ENCODE measurements at regions not wholly inside any gene's neighbourhood (a gene's known extent, or its start where the extent isn't known, plus 50 kb on each side); places are given as distances from the start of the nearest gene placed in this dataset.

- TF ChIP-seq CHD7 (IDR thresholded peaks at IDR 0.05; ENCODE audit: insufficient replicate concordance, low read length) (no peak), ATF2 (IDR thresholded peaks at IDR 0.05; ENCODE audit: low read length) (no peak), E2F6 (IDR thresholded peaks at IDR 0.05) (no peak), SP2 (IDR thresholded peaks at IDR 0.05; ENCODE audit: low read length) (no peak), ATF3 (IDR thresholded peaks at IDR 0.05; ENCODE audit: insufficient read depth, low read depth, low read length) (no peak)
Measured at GRCh38 chr5:53784596-53784995, 224.2 kb downstream of the NDUFS4 start (continued).
